NB4 (cell line): ENCODE measurements at regions not wholly inside any gene's neighbourhood (a gene's known extent, or its start where the extent isn't known, plus 50 kb on each side); places are given as distances from the start of the nearest gene placed in this dataset.

ENCODE experiments used
- DNase-seq: peaks from one replicate; pipeline ENCODE4 v3.0.0; 2010; ENCODE audit warnings: low read depth
- H3K4me3 ChIP-seq: one replicate; pipeline ENCODE4 v1.5.1; 2011; ENCODE audit warnings: mild to moderate bottlenecking, low read depth, low read length, moderate library complexity
- MYC ChIP-seq: IDR thresholded peaks from 2 replicates; pipeline ENCODE4 v1.6.1; 2011; ENCODE audit warnings: low read depth, low read length
- POLR2A ChIP-seq: IDR thresholded peaks from 2 replicates; pipeline ENCODE4 v1.6.1; 2011; ENCODE audit warnings: mild to moderate bottlenecking; ENCODE audit not compliant: insufficient read length; ENCODE audit errors: extremely low read depth
- TF ChIP-seq, protein P1 (sequence below): IDR thresholded peaks from one replicate; pipeline ENCODE4 v1.5.1; 2012; ENCODE audit warnings: low read depth, low read length
- TF ChIP-seq, protein P2 (sequence below): IDR thresholded peaks from 2 replicates; pipeline ENCODE4 v1.6.1; 2011; ENCODE audit warnings: low read depth, low read length

DNA sequence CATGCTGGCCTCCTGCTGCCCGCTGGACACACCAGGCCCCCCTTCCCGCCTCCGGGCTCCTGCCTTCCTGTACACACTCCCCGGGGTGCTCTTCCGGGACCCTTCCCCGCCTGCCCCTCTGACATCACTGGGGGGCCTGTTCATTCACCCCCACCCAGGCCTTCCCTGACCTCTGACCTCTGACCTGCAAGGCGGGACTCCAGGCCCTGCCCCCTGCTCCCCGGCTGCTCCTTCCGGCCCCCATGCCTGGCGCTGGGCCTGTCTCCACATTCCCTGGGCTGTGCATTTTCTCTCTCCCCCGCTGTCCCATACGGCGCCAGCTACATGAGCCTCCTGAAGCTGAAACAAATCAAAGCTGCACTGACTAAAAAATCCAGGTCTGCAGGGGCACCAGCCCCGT is 71.6 kb upstream of the GATA5 start:
- DNase-seq: no peak
- no peak overlapping the region for H3K4me3 ChIP-seq
- TF ChIP-seq, protein P1, sequence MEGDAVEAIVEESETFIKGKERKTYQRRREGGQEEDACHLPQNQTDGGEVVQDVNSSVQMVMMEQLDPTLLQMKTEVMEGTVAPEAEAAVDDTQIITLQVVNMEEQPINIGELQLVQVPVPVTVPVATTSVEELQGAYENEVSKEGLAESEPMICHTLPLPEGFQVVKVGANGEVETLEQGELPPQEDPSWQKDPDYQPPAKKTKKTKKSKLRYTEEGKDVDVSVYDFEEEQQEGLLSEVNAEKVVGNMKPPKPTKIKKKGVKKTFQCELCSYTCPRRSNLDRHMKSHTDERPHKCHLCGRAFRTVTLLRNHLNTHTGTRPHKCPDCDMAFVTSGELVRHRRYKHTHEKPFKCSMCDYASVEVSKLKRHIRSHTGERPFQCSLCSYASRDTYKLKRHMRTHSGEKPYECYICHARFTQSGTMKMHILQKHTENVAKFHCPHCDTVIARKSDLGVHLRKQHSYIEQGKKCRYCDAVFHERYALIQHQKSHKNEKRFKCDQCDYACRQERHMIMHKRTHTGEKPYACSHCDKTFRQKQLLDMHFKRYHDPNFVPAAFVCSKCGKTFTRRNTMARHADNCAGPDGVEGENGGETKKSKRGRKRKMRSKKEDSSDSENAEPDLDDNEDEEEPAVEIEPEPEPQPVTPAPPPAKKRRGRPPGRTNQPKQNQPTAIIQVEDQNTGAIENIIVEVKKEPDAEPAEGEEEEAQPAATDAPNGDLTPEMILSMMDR: no peak
- TF ChIP-seq, protein P2, sequence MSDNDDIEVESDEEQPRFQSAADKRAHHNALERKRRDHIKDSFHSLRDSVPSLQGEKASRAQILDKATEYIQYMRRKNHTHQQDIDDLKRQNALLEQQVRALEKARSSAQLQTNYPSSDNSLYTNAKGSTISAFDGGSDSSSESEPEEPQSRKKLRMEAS: no peak
- TF ChIP-seq POLR2A (no peak), MYC (no peak)

DNA sequence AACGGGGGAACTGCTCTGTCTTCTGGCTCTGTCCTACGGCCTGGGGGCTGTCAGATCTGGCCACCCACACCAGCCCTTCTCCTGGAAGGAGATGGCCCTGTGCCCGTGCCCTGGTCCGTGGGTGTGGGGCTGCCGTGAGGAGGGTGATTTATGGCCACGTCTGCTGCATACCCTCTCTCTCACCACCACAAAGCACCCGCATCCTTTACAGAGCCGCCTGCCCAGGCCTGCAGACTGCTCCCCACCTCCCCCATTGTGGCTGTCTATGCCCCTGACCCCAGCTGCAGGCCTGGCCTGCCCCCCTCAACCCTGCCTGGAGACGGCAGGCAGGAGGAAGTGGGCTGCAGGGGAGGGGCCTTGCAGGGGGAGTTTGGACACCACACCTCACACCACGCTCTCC is 72.7 kb upstream of the GATA5 start:
- peak; percentile 66 for DNase-seq
- H3K4me3 ChIP-seq: no peak overlapping the region
- no peak for TF ChIP-seq POLR2A
- no peak for TF ChIP-seq MYC
- TF ChIP-seq, protein P1: no peak

DNA sequence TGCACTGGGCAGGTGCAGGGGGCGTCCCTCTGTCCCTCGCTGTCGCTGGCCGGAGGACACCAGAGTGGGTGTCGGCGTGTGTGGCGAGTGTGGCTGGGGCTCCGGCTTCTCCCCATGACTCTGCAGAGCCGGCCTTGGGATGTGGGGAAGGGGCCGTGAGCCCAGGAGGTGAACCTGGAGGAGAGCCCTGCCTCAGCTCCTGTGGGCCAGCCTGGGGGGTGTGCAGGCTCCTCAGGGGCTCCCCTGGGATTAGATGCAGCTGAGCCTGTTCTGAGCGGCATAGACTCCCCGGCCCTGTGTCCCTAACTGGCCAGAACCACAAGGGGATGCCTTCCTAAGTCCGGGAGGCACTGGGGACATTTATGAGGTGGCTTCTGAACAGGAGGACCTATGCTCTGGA is 73.2 kb upstream of the GATA5 start:
- TF ChIP-seq, protein P1: no peak
- TF ChIP-seq, protein P2: no peak
- TF ChIP-seq POLR2A (no peak), MYC (no peak)
- H3K4me3 ChIP-seq: no peak overlapping the region
- peak; percentile 31 for DNase-seq

DNA sequence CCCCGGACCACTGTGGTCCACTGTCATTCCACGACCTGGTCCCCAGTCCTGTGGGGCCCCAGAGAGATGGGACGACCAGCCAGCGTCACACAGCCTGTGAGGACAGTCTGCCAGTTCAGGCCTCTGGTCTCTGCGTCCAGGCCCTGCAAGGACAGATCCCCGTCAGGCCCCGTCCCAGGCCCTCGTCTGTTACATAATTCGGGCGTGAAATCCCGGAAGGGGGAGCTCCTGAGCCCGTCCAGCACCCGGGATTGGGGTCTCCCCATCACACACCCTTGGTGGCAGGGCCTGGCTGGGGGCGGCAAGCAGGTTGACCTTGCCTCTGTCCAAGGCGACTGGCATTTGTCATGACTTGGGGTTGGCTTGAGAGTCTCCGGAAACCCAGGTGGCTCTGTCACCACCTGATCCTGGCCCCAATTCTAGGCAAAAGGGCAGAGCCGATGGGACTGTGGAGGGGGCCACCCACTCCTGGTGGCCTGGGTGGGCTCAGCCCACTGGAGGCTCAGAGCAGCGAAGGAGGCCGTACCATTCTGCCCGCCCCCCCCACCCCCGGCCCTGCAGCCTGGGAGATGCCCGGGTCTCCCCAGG is 73.8 kb upstream of the GATA5 start:
- TF ChIP-seq, protein P2: no peak
- TF ChIP-seq POLR2A (no peak), MYC (no peak)
- TF ChIP-seq, protein P1: no peak
- DNase-seq: no peak
- H3K4me3 ChIP-seq: no peak overlapping the region

DNA sequence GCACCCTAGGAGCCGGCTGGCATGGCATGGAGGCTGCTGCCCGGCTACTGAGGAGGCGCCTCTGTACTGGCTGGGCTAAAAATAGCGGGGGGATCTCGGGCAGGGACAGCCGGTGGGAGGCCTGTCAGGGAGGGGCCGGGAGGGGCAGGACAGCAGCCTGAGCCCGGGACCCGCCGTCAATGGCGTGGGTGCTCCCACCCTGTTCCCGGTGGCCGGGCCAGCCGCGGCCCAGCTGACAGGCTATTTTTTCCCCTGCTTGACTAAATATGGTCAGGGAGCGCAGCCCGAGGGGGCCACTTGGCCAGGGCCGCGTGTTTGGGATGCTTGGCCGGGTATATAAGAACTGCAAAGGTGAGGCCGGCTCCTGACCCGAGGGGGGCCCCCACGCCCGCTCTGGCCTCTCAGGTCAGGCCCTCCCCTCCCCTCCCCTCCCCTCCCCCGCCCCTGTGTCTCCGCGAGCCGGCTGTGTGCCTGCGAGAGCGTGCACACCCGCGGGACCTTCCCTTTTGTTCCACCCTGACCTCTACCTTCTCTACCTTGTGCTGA is 74.4 kb upstream of the GATA5 start:
- no peak for TF ChIP-seq MYC
- TF ChIP-seq, protein P2: no peak
- TF ChIP-seq, protein P1: no peak
- TF ChIP-seq POLR2A: no peak
- H3K4me3 ChIP-seq: no peak overlapping the region
- DNase-seq: no peak
